Subcutaneous abdominal adipose tissue (tissue), 5 donors: ENCODE measurements at regions not wholly inside any gene's neighbourhood (a gene's known extent, or its start where the extent isn't known, plus 50 kb on each side); places are given as distances from the start of the nearest gene placed in this dataset.

Experiments
- H3K27ac ChIP-seq: one replicate; pipeline ENCODE4 v1.7.0; 2013; ENCODE audit warnings: low read depth, mild to moderate bottlenecking, inconsistent platforms, low read length, moderate library complexity
- H3K27me3 ChIP-seq, 5 donors: one replicate each; pipeline ENCODE4 v1.7.0; 2013; ENCODE audit warnings: low read length in 5 of 5, inconsistent platforms in 1 of 5; ENCODE audit not compliant: control insufficient read depth in 5 of 5, insufficient read depth in 4 of 5
- H3K36me3 ChIP-seq, 5 donors: one replicate each; pipeline ENCODE4 v1.7.0; 2013; ENCODE audit warnings: low read length in 5 of 5; ENCODE audit not compliant: control insufficient read depth in 5 of 5, insufficient read depth in 5 of 5
- H3K4me1 ChIP-seq, 5 donors: one replicate each; pipeline ENCODE4 v1.7.0; 2013; ENCODE audit warnings: low read length in 5 of 5, mild to moderate bottlenecking in 3 of 5, moderate library complexity in 1 of 5; ENCODE audit not compliant: control insufficient read depth in 5 of 5, insufficient read depth in 5 of 5
- H3K4me3 ChIP-seq, 5 donors: one replicate each; pipeline ENCODE4 v1.7.0; 2013; ENCODE audit warnings: low read length in 5 of 5, low read depth in 1 of 5
- H3K9ac ChIP-seq, 5 donors: one replicate each; pipeline ENCODE4 v1.7.0; 2013; ENCODE audit warnings: low read length in 5 of 5, mild to moderate bottlenecking in 4 of 5, moderate library complexity in 3 of 5
- H3K9me3 ChIP-seq, 5 donors: one replicate each; pipeline ENCODE4 v1.7.0; 2013; ENCODE audit warnings: low read length in 5 of 5; ENCODE audit not compliant: control insufficient read depth in 5 of 5
- donor health status: healthy.
- donor health status: healthy.
- donor health status: healthy.
- donor health status: healthy.
- donor health status: healthy.

- no peak overlapping the region for H3K27ac ChIP-seq
- H3K9ac ChIP-seq: no peak overlapping the region
- no peaks in the 10 kb centered on the region for H3K4me1 ChIP-seq
- H3K36me3 ChIP-seq: no peaks in the 10 kb centered on the region
- no peaks in the 10 kb centered on the region for H3K9me3 ChIP-seq
- H3K27me3 ChIP-seq: no peaks in the 10 kb centered on the region
- H3K4me3 ChIP-seq: no peak overlapping the region
Observed at GRCh38 chr6:120202878-120203277, 853.3 kb upstream of the MAN1A1 start.

- Histone ChIP-seq H3K4me3 (no peak overlapping the region), H3K9ac (no peak overlapping the region), H3K4me1 (no peaks in the 10 kb centered on the region), H3K36me3 (no peaks in the 10 kb centered on the region), H3K27ac (no peak overlapping the region), H3K27me3 (no peaks in the 10 kb centered on the region), H3K9me3 (no peaks in the 10 kb centered on the region)
Observed at GRCh38 chr6:120200853-120201252, 851.3 kb upstream of the MAN1A1 start.

GRCh38 chr6:120198033-120198432 lies 848.5 kb upstream of the MAN1A1 start:
- no peak overlapping the region for H3K9ac ChIP-seq
- no peaks in the 10 kb centered on the region for H3K27me3 ChIP-seq
- H3K9me3 ChIP-seq: no peaks in the 10 kb centered on the region
- no peak overlapping the region for H3K27ac ChIP-seq
- H3K4me3 ChIP-seq: no peak overlapping the region
- H3K36me3 ChIP-seq: no peaks in the 10 kb centered on the region
- no peaks in the 10 kb centered on the region for H3K4me1 ChIP-seq

GRCh38 chr6:120186080-120186479 lies 836.5 kb upstream of the MAN1A1 start:
- H3K4me3 ChIP-seq: no peak overlapping the region
- H3K27me3 ChIP-seq: no peaks in the 10 kb centered on the region
- H3K9ac ChIP-seq: no peak overlapping the region
- H3K36me3 ChIP-seq: no peaks in the 10 kb centered on the region
- no peak overlapping the region for H3K27ac ChIP-seq
- no peaks in the 10 kb centered on the region for H3K9me3 ChIP-seq
- no peaks in the 10 kb centered on the region for H3K4me1 ChIP-seq

- Histone ChIP-seq H3K27ac (no peak overlapping the region), H3K9ac (no peak overlapping the region)
Observed at GRCh38 chr6:120173250-120173649, 823.7 kb upstream of the MAN1A1 start.

GRCh38 chr6:120164531-120164930 lies 815.0 kb upstream of the MAN1A1 start:
- H3K27me3 ChIP-seq: no peaks in the 10 kb centered on the region
- H3K9ac ChIP-seq: no peak overlapping the region

More at GRCh38 chr6:120173250-120173649, 823.7 kb upstream of the MAN1A1 start:
- H3K4me1 ChIP-seq: no peaks in the 10 kb centered on the region
- no peaks in the 10 kb centered on the region for H3K9me3 ChIP-seq
- H3K4me3 ChIP-seq: no peak overlapping the region
- no peaks in the 10 kb centered on the region for H3K36me3 ChIP-seq
- no peaks in the 10 kb centered on the region for H3K27me3 ChIP-seq

GRCh38 chr6:120157873-120158272 lies 808.3 kb upstream of the MAN1A1 start:
- no peak overlapping the region for H3K9ac ChIP-seq
- no peaks in the 10 kb centered on the region for H3K36me3 ChIP-seq
- H3K9me3 ChIP-seq: no peaks in the 10 kb centered on the region
- H3K4me1 ChIP-seq: no peaks in the 10 kb centered on the region
- no peak overlapping the region for H3K4me3 ChIP-seq
- no peaks in the 10 kb centered on the region for H3K27me3 ChIP-seq
- no peak overlapping the region for H3K27ac ChIP-seq

More at GRCh38 chr6:120164531-120164930, 815.0 kb upstream of the MAN1A1 start:
- H3K9me3 ChIP-seq: no peaks in the 10 kb centered on the region
- H3K27ac ChIP-seq: no peak overlapping the region
- no peak overlapping the region for H3K4me3 ChIP-seq
- no peaks in the 10 kb centered on the region for H3K36me3 ChIP-seq
- H3K4me1 ChIP-seq: no peaks in the 10 kb centered on the region

- H3K36me3 ChIP-seq: no peaks in the 10 kb centered on the region
- H3K9me3 ChIP-seq: peaks cover 0 to 7% (median 0%) of the 10 kb centered on the region in 5 donors
- H3K4me3 ChIP-seq: no peak overlapping the region
- H3K27me3 ChIP-seq: no peaks in the 10 kb centered on the region
- no peak overlapping the region for H3K27ac ChIP-seq
- no peaks in the 10 kb centered on the region for H3K4me1 ChIP-seq
- no peak overlapping the region for H3K9ac ChIP-seq
Observed at GRCh38 chr6:120147071-120147871, 797.7 kb upstream of the MAN1A1 start.

GRCh38 chr6:120141601-120142000 lies 792.0 kb upstream of the MAN1A1 start:
- Histone ChIP-seq H3K36me3 (no peaks in the 10 kb centered on the region), H3K9ac (no peak overlapping the region), H3K9me3 (no peaks in the 10 kb centered on the region), H3K4me3 (no peak overlapping the region), H3K27ac (no peak overlapping the region), H3K4me1 (no peaks in the 10 kb centered on the region), H3K27me3 (no peaks in the 10 kb centered on the region)

- no peaks in the 10 kb centered on the region for H3K36me3 ChIP-seq
- H3K27ac ChIP-seq: no peak overlapping the region
- H3K4me3 ChIP-seq: no peak overlapping the region
- H3K9ac ChIP-seq: no peak overlapping the region
- H3K27me3 ChIP-seq: no peaks in the 10 kb centered on the region
- H3K9me3 ChIP-seq: no peaks in the 10 kb centered on the region
- no peaks in the 10 kb centered on the region for H3K4me1 ChIP-seq
Observed at GRCh38 chr6:120137492-120137891, 787.9 kb upstream of the MAN1A1 start.
